ENCODE measurements at regions not wholly inside any gene's neighbourhood (a gene's known extent, or its start where the extent isn't known, plus 50 kb on each side); places are given as distances from the start of the nearest gene placed in this dataset.
"Not testable (repeated sequence)": the region's sequence is repeated elsewhere in the genome, so short reads cannot be mapped to it uniquely, and the experiment has no call there.

DNA sequence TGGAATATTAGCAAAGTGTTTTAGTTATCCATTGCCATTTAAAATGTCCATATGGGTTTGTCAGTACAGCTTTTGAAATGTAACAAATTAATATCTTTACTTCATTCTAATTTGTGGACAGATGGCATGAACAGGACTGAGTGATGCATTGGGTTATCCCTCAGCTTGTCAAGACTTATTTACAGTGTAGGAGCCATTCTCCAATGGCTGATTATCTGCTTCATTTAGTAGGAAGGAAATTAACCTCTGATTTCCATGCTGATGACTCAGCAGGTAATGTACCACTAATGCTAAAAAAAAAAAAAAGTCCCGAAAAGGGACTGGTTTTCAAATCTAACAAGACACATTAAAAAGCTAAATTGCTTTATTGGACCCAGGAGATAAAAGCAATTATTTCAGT is 1149.0 kb upstream of the USP15 start:
- DNase-seq, result no peak

DNA sequence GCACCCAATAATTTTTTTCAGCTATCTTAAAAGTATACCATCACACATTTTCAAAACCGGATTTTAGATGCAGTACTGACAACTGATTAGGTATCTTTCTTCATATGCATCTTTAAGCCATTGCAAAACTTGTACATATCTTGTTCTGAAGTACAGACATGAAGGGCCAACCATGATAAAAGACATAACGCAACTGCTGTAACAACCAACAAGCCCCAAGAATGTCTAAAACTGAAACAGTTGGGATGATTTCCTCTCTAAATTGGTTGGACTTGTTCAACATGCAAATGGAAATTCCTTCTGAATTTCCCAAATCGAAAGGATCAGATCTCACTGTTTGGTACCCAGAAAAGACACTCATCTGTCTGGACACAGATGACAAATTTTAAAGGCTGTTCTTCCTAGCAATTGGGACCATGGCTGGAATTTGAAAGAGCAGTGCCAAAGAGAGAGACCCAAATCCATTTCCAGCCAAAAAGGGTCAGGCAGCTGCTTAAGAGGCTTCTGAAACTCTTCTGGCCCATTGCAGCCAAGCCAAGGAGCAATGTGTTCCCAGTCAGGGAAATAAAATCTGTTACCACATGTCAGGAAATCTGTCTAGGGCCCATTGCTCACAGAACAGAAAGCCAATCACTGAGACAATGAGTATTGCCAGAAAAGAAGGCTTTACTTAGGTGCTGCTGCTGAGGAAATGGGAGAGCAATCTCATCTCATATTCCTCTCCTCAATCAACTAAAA is 1122.4 kb upstream of the USP15 start:
- DNase-seq, result no peak

DNA sequence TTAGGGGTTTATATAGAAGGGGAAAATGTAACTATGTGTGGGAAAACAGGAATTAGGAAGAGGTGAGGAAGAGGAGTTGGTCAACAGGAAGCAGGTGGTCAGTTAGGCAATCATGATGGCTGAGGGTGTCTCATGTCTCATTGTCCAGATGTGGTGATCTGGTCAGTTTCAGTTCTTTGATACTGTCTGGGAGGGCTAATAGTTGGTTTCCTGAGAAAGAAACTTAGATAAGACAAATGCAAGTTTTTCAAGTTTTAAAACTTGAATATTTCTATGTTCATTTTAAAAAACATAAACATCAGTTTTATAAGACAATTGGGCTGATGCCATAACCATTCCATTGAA is 1121.8 kb upstream of the USP15 start:
- DNase-seq, result no peak

DNA sequence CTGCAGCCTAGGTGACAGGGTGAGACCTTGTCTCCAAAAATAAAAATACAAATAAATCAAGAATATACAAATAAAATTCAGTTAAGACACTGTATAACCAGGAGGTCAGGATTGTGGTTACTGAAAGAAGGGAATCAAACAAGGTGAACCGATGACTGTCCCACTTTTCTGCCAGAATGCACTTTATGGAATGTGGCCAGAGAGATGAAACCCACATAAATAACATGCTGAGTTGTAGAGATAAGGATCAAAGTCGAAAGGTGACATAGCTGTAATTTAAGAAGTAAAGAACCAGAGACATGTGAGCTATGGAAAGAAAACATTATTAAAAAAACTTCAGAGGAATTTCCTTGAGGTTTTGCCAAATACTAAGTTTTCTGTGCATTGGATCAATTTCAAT is 1098.2 kb upstream of the USP15 start:
- DNase-seq, result no peak

DNA sequence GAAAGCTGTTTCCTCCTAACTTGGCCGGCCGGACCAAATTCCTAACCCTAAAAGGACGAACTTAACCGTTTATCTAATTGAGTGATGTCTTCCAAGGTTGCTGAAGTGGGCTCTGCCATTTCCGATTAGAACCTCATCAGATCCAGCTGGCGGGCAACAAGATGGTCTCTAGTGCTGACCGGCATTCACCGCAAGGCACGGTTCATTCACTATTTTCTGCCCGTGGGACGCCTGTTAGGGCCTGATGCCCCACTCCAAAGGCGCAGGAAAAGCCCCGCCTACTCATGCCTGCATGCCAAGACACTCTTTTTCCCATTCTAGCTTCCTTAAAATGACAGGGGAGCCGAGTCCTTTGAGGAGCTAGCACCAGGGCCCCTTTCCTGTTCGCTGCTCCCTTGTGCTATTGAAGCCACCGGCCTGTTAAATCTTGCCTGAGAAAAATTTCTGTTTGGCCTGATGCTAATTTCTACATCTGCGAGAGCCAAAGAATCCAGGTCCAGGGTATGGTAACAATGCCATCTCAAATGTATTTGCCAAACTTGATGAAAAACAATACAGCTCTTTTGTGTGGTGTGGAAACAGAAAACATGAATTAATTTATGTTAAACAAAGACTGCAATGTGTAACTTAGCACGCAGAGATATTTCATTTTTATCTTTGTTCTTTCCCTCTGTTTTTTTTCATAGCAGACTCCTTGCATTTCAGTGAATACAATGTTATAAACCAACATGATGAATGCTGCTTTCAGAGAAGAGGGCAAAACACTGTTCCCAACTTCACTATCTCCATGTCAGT is 1071.2 kb upstream of the USP15 start:
- DNase-seq, result no peak

DNA sequence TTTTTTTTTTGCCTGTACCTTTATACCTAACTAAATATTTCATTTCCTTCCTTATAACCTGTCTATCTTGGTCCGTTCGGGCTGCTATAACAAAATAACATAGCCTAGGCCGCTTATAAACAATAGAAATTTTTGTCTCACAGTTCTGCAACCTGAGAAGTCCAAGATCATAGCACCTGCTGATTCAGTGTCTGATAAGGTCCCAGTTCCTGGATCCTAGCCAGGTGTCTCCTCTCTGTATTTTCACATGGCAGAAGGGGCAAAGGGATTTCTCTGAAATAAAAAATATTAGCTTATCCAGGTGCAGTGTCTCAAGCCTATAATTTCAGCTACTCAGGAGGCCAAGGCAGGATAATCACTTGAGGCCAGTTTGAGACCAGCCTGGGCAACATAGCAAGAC is 1046.6 kb upstream of the USP15 start:
- DNase-seq, result no peak

DNA sequence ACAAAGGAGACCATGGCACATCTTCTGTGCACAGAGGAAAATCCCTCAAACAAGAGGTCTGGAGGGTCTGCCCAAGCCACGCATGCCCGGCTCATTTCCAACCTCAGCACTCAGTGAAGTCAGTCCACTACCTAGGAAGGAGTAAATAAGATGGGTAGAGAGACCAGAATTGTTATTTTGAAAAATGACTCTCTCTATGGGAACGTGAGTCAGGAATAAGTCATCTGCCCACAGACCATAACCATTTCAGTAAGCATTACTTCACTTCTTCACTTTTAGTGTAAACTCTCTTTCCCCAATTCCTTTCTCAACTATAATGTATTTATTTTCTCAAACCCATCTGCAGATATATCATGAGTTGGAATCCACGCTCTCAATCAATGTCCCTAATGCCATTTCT is 1039.9 kb upstream of the USP15 start:
- DNase-seq, result no peak

DNA sequence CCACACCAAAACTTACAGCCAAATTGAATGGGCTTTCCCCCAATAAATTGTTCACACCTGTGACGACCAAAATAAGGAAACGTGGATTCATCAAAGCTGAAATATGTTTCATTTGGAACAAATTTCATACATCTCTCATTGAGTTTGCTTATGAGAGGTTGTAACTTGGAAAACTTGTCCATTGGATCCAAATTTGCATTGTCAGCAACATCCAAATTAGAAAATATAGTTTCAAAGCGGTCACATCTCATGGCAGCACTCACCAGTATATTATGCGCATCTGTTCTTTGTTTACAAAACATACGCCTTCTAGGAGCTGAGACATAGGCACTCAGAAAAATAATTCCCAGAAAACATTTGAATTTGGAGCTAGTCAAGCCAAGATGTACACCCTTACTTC is 1028.2 kb upstream of the USP15 start:
- no peak for DNase-seq

DNA sequence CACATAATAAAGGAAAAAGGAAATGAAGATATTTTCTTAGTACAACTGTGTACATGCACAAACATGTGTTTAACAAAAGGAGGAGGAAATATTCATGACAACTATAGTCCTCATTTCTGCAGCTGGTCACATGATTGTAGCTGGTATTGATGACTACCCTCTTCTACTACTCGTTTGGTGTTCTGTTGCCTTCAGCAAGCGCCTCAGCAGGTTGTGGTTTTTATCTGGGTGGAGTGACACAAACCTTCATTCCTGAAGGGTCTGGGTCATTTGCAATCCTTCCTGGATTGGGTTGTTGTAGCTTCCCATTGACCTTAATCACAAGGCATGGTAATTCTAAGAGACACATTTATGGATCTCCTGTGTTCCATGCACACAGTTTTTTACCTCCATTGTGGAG is 1009.9 kb upstream of the USP15 start:
- DNase-seq, result no peak

DNA sequence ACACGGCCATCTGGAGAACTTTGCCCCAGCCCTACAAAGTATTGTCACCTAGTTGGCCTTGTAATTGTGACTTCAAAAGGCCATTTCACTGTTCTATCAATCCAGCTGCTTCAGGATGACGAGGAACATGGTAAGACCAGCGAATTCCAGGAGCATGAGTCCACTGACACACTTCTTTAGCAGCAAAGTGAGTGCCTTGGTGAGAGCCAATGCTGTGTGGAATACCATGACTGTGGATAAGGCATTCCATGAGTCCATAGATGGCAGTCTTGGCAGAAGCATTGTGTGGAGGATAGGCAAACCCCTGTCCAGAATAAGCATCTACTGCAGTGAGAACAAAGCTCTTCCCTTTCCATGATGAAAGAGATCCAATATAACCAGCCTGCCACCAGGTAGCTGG is 1009.1 kb upstream of the USP15 start:
- no peak for DNase-seq

DNA sequence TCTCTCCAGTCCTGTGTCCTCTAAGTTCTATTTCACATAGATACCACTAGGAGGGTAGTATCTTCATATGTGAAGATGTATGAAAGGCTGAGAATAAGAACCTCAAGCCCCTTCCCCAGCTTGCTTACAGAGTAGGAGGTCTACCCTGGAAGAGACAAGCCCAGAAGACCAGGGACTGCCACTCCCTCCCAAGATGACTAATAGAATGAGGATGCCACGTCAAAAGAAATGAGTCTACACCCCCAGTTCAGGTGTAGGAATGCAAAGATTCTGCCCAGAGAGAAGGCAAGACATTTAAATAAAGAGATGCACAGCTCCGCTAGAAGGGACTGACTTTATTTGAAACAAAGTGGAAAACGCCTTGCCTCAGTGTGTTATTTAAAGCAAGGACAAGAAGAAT is 1006.0 kb upstream of the USP15 start:
- DNase-seq, result no peak

DNA sequence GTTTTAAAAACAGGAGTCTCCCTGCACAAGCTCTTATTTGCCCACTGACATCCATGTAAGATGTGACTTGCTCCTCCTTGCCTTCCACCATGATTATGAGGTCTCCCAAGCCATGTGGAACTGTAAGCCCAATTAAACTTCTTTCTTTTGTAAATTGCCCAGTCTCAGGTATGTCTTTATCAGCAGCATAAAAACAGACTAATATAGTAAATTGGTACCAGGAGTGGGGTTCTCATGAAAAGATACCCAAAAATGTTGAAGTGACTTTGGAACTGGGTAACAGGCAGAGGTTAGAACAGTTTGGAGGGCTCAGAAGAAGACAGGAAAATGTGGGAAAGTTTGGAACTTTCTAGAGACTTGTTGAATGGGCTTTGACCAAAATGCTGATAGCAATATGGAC is 995.9 kb upstream of the USP15 start:
- not testable (repeated sequence) for DNase-seq

DNA sequence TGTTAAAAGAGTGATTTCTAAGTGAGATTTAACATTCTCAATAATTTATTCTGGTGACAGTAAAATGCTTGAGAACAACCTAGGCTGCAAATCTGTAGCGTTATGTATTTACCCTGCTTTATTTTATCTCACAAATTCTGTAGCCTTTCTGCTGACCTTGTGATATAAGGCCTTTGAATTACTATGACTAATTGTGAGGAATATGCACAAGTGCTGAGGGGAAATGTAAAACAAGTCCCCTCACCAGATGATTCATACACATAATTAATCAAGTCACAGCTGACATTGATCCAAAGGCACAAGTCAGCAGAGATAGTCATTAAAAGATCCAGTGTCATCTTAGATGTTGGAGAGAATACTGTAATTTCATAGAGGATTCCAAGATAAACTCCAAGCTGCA is 992.7 kb upstream of the USP15 start:
- no peak for DNase-seq

DNA sequence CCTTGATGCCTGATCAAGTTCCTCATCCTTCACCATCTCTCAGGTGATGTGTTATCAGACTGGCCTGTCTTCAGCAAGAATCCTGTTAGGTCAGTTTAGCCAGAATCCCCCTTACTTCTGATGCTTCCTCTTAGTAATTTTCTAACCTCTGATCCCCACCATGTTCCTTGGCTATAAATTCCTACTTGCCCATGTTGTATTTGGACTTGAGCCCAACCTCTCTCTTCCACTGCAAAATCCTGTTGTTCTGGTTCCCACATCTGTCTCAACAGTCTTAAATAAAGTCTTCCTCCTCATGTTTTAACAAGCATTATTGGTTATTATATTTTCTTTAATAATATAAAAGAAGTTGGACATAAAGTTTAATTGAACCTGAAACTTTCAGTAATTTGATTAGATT is 987.8 kb upstream of the USP15 start:
- DNase-seq, result no peak

DNA sequence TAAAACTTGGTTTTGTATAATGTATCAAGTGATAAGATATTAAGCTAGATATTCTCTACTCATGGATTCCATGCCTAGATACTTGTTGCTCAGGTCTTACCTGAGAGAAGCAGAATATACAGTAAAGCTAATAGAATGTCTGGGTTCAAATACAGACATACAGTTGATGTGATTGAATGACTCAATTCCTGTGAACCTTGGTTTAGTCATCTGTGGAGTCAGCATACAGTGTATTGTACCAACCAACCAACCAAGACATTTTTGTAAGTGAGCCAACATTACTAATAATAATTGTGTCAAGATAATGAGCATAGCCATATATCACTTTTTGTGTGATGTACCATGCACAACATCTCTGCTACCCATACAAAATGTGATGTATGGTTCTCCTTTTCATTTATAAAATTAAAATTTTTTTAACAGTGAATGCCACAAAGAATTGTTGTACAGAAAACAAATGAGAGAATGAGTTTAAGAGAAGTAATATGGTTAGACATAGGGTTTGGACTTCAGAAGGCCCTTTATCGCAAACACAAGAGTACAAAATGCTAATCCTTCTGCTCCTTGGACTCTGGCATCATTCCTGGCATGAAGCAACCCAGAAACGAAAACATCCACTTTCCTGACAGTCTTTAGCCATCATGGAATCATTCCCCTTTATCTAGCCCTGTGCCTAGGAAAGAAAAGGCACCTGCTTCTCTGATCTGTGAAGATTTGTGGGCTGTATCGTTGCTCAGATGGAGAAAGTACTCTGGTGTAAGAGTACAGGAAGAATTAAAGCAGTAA is 977.2 kb upstream of the USP15 start:
- DNase-seq, result no peak

DNA sequence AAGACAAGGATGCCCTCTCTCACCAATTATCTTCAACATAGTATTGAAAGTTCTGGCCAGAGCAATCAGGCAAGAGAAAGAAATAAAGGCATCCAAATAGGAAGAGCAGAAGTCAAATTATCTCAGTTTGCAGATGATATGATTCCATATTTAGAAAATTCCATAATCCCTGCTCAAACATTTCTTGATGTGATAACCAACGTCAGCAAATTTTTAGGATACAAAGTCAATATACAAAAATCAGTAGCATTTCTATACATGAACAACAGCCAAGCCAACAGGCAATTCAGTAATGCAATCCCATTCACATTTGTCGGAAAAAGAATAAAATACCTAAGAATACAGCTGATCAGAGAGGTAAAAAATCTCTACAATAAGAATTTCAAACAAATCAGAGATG is 969.7 kb upstream of the USP15 start:
- no peak for DNase-seq

DNA sequence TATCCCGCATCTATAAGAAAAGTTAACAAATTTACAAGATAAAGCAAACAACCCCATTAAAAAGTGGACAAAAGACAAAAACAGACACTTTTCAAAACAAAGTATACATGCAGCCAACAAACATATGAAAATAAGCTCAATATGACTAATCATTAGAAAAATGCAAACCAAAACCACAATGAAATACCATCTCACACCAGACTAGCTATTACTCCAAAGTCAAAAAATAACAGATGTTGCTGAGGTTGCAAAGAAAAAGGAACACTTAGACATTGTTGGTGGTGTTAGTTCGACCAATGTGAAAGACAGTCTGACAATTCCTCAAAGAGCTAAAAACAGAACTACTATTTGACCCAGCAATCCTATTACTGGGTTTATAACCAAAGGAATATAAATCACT is 968.6 kb upstream of the USP15 start:
- DNase-seq, result no peak

DNA sequence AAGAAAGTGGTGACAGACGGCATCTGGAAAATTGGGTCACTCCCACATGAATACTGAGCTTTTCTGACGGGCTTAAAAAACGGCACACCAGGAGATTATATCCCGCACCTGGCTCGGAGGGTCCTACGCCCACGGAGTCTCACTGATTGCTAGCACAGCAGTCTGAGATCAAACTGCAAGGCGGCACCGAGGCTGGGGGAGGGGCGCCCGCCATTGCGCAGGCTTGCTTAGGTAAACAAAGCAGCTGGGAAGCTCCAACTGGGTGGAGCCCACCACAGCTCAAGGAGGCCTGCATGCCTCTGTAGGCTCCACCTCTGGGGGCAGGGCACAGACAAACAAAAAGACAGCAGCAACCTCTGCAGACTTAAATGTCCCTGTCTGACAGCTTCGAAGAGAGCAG is 966.2 kb upstream of the USP15 start:
- not testable (repeated sequence) for DNase-seq

DNA sequence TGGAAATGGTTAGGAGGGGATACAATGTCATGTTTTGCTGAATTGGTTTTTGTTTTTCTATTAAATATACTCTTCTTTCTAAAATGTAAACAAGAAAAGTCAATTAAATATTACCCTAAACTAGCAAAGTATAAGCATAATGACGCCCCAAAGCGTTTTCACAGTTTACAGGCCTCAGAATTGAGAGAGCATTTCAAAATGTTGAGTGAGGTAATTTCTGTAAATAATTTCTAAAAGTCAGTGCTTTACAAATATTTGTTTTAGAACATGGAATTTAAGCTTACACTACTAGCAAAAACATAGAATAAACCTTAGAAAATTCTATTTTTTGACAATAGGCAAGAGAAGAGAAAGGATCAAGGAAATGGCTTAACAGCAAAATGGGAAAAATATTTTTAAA is 958.4 kb upstream of the USP15 start:
- no peak for DNase-seq

DNA sequence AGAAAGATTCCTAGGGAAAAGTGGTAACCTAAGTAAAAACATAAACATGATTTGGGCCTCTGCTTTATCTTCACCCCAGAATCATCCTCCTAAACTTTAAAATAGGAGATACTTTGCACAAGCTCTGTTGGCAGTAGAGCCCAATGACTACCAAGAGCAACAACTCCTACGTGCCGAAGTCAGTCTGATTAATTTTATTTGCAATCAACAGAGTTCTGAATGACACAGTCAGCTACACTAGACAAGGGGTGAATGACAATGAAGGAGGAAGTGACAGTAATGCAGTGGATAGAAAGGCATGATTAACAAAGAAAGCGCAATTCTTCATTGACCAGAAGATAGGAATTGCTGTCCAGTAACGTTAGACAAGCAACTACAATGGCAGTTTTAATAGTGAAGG is 957.9 kb upstream of the USP15 start:
- no peak for DNase-seq

DNA sequence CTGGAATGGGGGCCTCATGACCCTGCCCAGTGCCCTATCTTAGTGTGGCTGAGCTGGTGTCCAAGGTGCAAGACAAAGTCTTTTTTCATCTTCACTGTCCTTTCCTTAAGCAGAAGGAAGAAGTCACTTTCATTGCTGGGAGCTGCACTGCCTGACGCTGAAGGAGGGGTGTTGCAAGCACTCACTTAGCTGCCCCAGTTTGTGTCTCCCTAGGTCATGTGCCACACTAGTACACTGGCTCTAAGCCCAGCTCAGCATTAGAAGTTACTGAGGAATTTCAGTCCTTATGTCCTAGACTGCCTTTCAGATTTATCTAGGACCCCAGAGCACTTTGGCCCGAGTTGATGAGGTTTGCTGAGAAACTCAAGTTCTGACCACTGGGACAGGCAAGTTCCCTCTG is 952.0 kb upstream of the USP15 start:
- no peak for DNase-seq

DNA sequence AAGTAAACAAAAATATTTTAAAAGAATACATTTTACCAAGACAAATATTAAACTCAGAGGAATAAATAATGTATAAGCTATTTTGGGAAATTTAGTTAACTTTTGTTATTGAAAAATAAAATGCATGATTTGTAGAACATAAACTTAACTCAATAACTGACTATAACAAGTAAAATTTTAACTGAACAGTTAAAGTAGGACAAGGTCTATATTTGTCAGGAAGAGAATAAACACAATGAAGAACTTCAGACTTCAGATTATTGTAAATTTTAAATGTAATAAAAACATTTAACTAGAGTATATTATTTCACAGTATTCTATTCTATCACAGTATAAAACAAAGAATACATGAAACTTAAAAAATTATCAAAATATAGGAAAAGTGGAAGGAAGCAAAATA is 948.8 kb upstream of the USP15 start:
- DNase-seq, result no peak

DNA sequence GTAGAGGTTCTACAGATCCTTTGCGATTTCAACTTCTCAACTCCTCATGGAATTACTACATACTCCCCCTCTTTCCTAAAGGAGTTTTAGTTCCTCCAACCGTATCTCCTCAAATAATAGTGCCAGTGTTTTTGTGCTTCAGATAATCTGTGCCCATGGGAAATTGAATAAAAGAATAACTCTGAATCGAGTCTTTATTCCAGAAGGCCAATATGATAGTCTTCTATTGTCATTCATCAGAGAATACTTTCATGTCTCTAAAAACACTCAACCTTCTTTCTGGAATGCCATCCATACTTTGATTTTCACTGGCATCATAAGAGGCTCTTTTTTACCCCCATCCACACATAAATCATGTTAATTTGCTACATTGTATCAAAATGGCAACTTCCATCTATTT is 911.3 kb upstream of the USP15 start:
- no peak for DNase-seq

DNA sequence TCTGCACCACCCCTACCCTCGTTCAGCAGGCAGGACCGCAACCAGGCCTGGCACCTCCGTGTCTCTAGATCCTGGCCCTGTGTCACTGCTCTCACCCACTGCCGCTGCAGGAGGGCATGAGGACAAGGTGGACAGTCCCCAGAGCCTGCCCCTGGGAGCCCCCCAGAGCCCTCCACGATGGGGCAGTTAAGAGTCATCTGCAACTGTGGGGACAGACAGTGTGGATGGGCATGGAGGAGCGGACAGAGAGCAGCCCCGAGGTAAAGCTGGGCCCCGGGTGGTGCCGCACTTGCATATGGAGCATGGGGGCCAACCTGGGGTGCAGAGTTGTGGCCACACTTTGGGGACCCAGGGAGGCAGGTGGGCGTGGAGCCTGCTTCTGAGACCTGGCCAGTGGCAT is 905.1 kb upstream of the USP15 start:
- DNase-seq, result no peak
